SJCRH30 (cell line): ENCODE measurements at regions not wholly inside any gene's neighbourhood (a gene's known extent, or its start where the extent isn't known, plus 50 kb on each side); places are given as distances from the start of the nearest gene placed in this dataset.

Experiments
- DNase-seq, 2 experiments: peaks; one replicate each; pipeline ENCODE4 v3.0.0-alpha.2; 2015 to 2020
- H3K27ac ChIP-seq: fragments of 250-450 bp; sonication (Bioruptor Pico); 2 replicates; pipeline ENCODE4 v1.5.1; 2020; ENCODE audit warnings: mild to moderate bottlenecking, moderate library complexity
- H3K27me3 ChIP-seq: fragments of 250-450 bp; sonication (Bioruptor Pico); 2 replicates; pipeline ENCODE4 v1.5.1; 2020; ENCODE audit warnings: mild to moderate bottlenecking, moderate library complexity
- H3K36me3 ChIP-seq: fragments of 250-450 bp; sonication (Bioruptor Pico); 2 replicates; pipeline ENCODE4 v1.5.1; 2020; ENCODE audit warnings: mild to moderate bottlenecking, moderate library complexity
- H3K4me1 ChIP-seq: fragments of 250-450 bp; sonication (Bioruptor Pico); 2 replicates; pipeline ENCODE4 v1.5.1; 2020; ENCODE audit warnings: mild to moderate bottlenecking, moderate library complexity
- H3K4me3 ChIP-seq: fragments of 250-450 bp; sonication (Bioruptor Pico); 2 replicates; pipeline ENCODE4 v1.5.1; 2020; ENCODE audit warnings: mild to moderate bottlenecking, moderate library complexity
- H3K9me3 ChIP-seq: fragments of 250-450 bp; sonication (Bioruptor Pico); replicated peaks from 2 replicates; pipeline ENCODE4 v1.5.1; 2020; ENCODE audit warnings: mild to moderate bottlenecking, moderate library complexity

GRCh38 chr2:221342388-221342787 is 229.7 kb downstream of the EPHA4 start:
- Histone ChIP-seq H3K4me3 (no peak overlapping the region), H3K9me3 (no peaks in the 10 kb centered on the region), H3K27ac (no peak overlapping the region), H3K27me3 (no peaks in the 10 kb centered on the region), H3K4me1 (no peaks in the 10 kb centered on the region), H3K36me3 (no peaks in the 10 kb centered on the region)
- DNase-seq = no peak

GRCh38 chr2:221343524-221343923 is 228.6 kb downstream of the EPHA4 start:
- DNase-seq = no peak
- no peaks in the 10 kb centered on the region for H3K4me1 ChIP-seq
- H3K27me3 ChIP-seq = no peaks in the 10 kb centered on the region
- H3K27ac ChIP-seq = no peak overlapping the region
- H3K4me3 ChIP-seq = no peak overlapping the region
- no peaks in the 10 kb centered on the region for H3K9me3 ChIP-seq
- no peaks in the 10 kb centered on the region for H3K36me3 ChIP-seq

GRCh38 chr2:221345516-221345915 is 226.6 kb downstream of the EPHA4 start:
- H3K27ac ChIP-seq = no peak overlapping the region
- no peak overlapping the region for H3K4me3 ChIP-seq
- no peaks in the 10 kb centered on the region for H3K27me3 ChIP-seq
- H3K9me3 ChIP-seq = no peaks in the 10 kb centered on the region
- H3K4me1 ChIP-seq = no peaks in the 10 kb centered on the region
- H3K36me3 ChIP-seq = no peaks in the 10 kb centered on the region
- no peak for DNase-seq

- no peak for DNase-seq
- Histone ChIP-seq H3K4me3 (no peak overlapping the region), H3K4me1 (no peaks in the 10 kb centered on the region), H3K36me3 (no peaks in the 10 kb centered on the region), H3K9me3 (no peaks in the 10 kb centered on the region), H3K27me3 (no peaks in the 10 kb centered on the region), H3K27ac (no peak overlapping the region)
Observed at GRCh38 chr2:221346411-221346810, 225.7 kb downstream of the EPHA4 start.

GRCh38 chr2:221347471-221347870 is 224.6 kb downstream of the EPHA4 start:
- H3K4me1 ChIP-seq = no peaks in the 10 kb centered on the region
- H3K9me3 ChIP-seq = no peaks in the 10 kb centered on the region
- no peak overlapping the region for H3K27ac ChIP-seq
- H3K36me3 ChIP-seq = no peaks in the 10 kb centered on the region
- no peak for DNase-seq
- H3K4me3 ChIP-seq = no peak overlapping the region
- H3K27me3 ChIP-seq = no peaks in the 10 kb centered on the region

- no peak overlapping the region for H3K27ac ChIP-seq
Observed at GRCh38 chr2:221350616-221351015, 221.5 kb downstream of the EPHA4 start.

GRCh38 chr2:221353201-221353600 is 218.9 kb downstream of the EPHA4 start:
- H3K9me3 ChIP-seq = no peaks in the 10 kb centered on the region
- H3K27ac ChIP-seq = no peak overlapping the region

More at GRCh38 chr2:221350616-221351015, 221.5 kb downstream of the EPHA4 start:
- Histone ChIP-seq H3K27me3 (no peaks in the 10 kb centered on the region), H3K9me3 (no peaks in the 10 kb centered on the region), H3K4me1 (no peaks in the 10 kb centered on the region), H3K36me3 (no peaks in the 10 kb centered on the region), H3K4me3 (no peak overlapping the region)
- peak in 1 of 2 experiments; percentile 5 for DNase-seq

GRCh38 chr2:221360312-221360711 is 211.8 kb downstream of the EPHA4 start:
- H3K27ac ChIP-seq = no peak overlapping the region
- no peaks in the 10 kb centered on the region for H3K9me3 ChIP-seq
- no peaks in the 10 kb centered on the region for H3K4me1 ChIP-seq
- H3K27me3 ChIP-seq = no peaks in the 10 kb centered on the region
- no peak for DNase-seq
- no peaks in the 10 kb centered on the region for H3K36me3 ChIP-seq
- H3K4me3 ChIP-seq = no peak overlapping the region

More at GRCh38 chr2:221353201-221353600, 218.9 kb downstream of the EPHA4 start:
- no peak for DNase-seq
- Histone ChIP-seq H3K27me3 (no peaks in the 10 kb centered on the region), H3K4me1 (no peaks in the 10 kb centered on the region), H3K36me3 (no peaks in the 10 kb centered on the region), H3K4me3 (no peak overlapping the region)

GRCh38 chr2:221360742-221361141 is 211.4 kb downstream of the EPHA4 start:
- Histone ChIP-seq H3K27me3 (no peaks in the 10 kb centered on the region), H3K4me3 (no peak overlapping the region), H3K9me3 (no peaks in the 10 kb centered on the region), H3K4me1 (no peaks in the 10 kb centered on the region), H3K27ac (no peak overlapping the region), H3K36me3 (no peaks in the 10 kb centered on the region)
- no peak for DNase-seq

GRCh38 chr2:221361633-221362032 is 210.5 kb downstream of the EPHA4 start:
- Histone ChIP-seq H3K27me3 (no peaks in the 10 kb centered on the region), H3K36me3 (no peaks in the 10 kb centered on the region), H3K9me3 (no peaks in the 10 kb centered on the region), H3K4me3 (no peak overlapping the region), H3K4me1 (no peaks in the 10 kb centered on the region), H3K27ac (no peak overlapping the region)
- DNase-seq = no peak

- Histone ChIP-seq H3K27ac (no peak overlapping the region), H3K36me3 (no peaks in the 10 kb centered on the region), H3K9me3 (no peaks in the 10 kb centered on the region), H3K27me3 (no peaks in the 10 kb centered on the region), H3K4me3 (no peak overlapping the region), H3K4me1 (no peaks in the 10 kb centered on the region)
- no peak for DNase-seq
Observed at GRCh38 chr2:221364672-221365071, 207.4 kb downstream of the EPHA4 start.
